ENCODE measurements at regions not wholly inside any gene's neighbourhood (a gene's known extent, or its start where the extent isn't known, plus 50 kb on each side); places are given as distances from the start of the nearest gene placed in this dataset.

DNA sequence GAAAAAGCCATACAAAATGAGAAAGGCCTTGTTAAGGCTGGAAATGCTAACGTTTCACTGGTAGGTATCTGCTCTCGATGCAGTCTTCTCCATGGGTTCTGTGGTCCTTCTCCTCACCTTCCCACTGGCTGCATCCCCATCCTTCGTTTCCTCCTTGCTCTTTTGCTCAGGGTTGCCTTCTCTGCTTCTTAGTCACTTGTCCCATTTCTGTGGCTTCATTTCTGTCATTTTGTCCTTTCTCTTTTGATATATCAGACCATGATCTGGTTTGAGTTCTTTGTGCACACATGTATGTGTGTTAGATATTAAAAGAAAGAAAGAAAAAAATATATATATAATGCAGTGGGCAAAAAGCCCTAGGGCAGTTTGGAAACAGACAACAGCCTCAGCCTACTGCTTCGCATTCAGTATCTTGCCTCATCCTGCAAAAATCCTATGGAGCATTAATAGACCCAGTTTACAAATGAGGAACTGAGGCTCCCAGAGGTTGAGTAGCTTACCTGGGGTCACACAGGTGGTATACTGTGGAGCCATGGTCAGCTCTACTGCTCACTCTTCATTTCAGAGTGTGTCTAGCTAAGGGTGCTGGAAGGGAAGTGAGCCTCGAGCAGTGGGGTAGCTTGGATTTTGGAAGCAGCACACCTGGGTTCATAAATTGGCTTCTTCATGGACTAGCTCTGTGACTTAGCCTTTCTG is 57.6 kb upstream of the MEDAG start:
- Histone ChIP-seq H3K36me3 (no peaks in the 10 kb centered on the region), H3K27me3 (replicated peaks in 1 of 7) (no peaks in the 10 kb centered on the region), H3K4me3 (no peak overlapping the region), H3K27ac (no peak overlapping the region), H3K4me1 (peaks cover 0 to 14% (median 4%) of the 10 kb centered on the region in 6 donors), H3K9me3 (peaks cover 0 to 3% (median 0%) of the 10 kb centered on the region in 8 donors)
- TF ChIP-seq POLR2A (IDR thresholded peaks at IDR 0.05) (no peak), POLR2AphosphoS5 (IDR thresholded peaks at IDR 0.05) (no peak), CTCF (IDR thresholded peaks at IDR 0.05 in 8 of 11, conservative IDR thresholded peaks at IDR 0.05 in 3 of 11) (no peak)
- WGBS, 5 donors: 71 to 82% (median 75%) methylated on average over 5 of the region's 5 CpGs
- intact Hi-C loops (cut with DNase I; ENCODE audit: low total_unique reads): no loop called here
- no peak for DNase-seq

GRCh38 chr13:30849611-30850010 is 56.5 kb upstream of the MEDAG start:
- peaks cover 0 to 3% (median 0%) of the 10 kb centered on the region in 8 donors for H3K9me3 ChIP-seq
- no peak overlapping the region for H3K27ac ChIP-seq
- no peaks in the 10 kb centered on the region for H3K27me3 ChIP-seq (replicated peaks in 1 of 7)
- no peaks in the 10 kb centered on the region for H3K36me3 ChIP-seq
- no peak for DNase-seq
- peaks cover 0 to 14% (median 4%) of the 10 kb centered on the region in 6 donors for H3K4me1 ChIP-seq
- intact Hi-C loops (cut with DNase I; ENCODE audit: low total_unique reads): no loop called here
- 57 to 75% (median 66%) methylated on average over 4 of the region's 4 CpGs for WGBS, 5 donors
- H3K4me3 ChIP-seq: no peak overlapping the region
- no peak for TF ChIP-seq POLR2A (IDR thresholded peaks at IDR 0.05)
- no peak for TF ChIP-seq POLR2AphosphoS5 (IDR thresholded peaks at IDR 0.05)
- no peak for TF ChIP-seq CTCF (IDR thresholded peaks at IDR 0.05 in 8 of 11, conservative IDR thresholded peaks at IDR 0.05 in 3 of 11)

- no peaks in the 10 kb centered on the region for H3K27me3 ChIP-seq (replicated peaks in 1 of 7)
- H3K9me3 ChIP-seq: peaks cover 0 to 3% (median 0%) of the 10 kb centered on the region in 8 donors
- no peak for DNase-seq
- TF ChIP-seq CTCF (IDR thresholded peaks at IDR 0.05 in 8 of 11, conservative IDR thresholded peaks at IDR 0.05 in 3 of 11) (no peak), POLR2AphosphoS5 (IDR thresholded peaks at IDR 0.05) (no peak), POLR2A (IDR thresholded peaks at IDR 0.05) (no peak)
- no peak overlapping the region for H3K4me3 ChIP-seq
- H3K36me3 ChIP-seq: no peaks in the 10 kb centered on the region
- WGBS, 5 donors: 71 to 87% (median 79%) methylated on average over 2 of the region's 2 CpGs
- intact Hi-C loops (cut with DNase I; ENCODE audit: low total_unique reads): no loop called here
- peaks cover 0 to 9% (median 2%) of the 10 kb centered on the region in 6 donors for H3K4me1 ChIP-seq
- no peak overlapping the region for H3K27ac ChIP-seq
Measured at GRCh38 chr13:30850204-30850866, 55.7 kb upstream of the MEDAG start.

DNA sequence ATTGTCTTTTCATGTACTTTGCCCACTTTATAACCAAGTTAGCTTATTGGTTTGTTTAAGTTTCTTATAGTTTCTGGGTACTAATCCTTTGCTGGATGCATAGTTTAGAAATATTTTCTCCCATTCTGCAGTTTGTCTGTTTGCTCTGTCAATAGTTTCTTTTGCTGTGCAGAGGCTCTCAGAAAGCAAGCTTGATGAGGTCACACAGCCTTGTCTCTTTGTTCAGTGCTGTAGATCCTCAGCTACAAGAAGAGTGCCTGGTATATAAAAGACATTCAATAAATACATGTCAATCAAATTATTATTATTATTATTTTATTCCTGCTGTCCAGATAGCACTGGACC is 55.2 kb upstream of the MEDAG start:
- Histone ChIP-seq H3K27me3 (replicated peaks in 1 of 7) (no peaks in the 10 kb centered on the region), H3K36me3 (no peaks in the 10 kb centered on the region), H3K9me3 (peaks cover 0 to 3% (median 0%) of the 10 kb centered on the region in 8 donors), H3K4me3 (no peak overlapping the region), H3K27ac (no peak overlapping the region), H3K4me1 (peaks cover 0 to 4% (median 0%) of the 10 kb centered on the region in 6 donors)
- no peak for DNase-seq
- no peak for TF ChIP-seq CTCF (IDR thresholded peaks at IDR 0.05 in 8 of 11, conservative IDR thresholded peaks at IDR 0.05 in 3 of 11)
- no peak for TF ChIP-seq POLR2AphosphoS5 (IDR thresholded peaks at IDR 0.05)
- no peak for TF ChIP-seq POLR2A (IDR thresholded peaks at IDR 0.05)
- intact Hi-C loops (cut with DNase I; ENCODE audit: low total_unique reads): no loop called here

Measured in spleen (tissue), 11 donors.